Testis (tissue), 2 donors: ENCODE measurements at regions not wholly inside any gene's neighbourhood (a gene's known extent, or its start where the extent isn't known, plus 50 kb on each side); places are given as distances from the start of the nearest gene placed in this dataset.

Source experiments
- POLR2A ChIP-seq: fragments of 450-650 bp; IDR thresholded peaks from one replicate; pipeline ENCODE4 v1.6.1; 2017; ENCODE audit warnings: antibody characterized with exemption, mild to moderate bottlenecking, moderate library complexity
- TF ChIP-seq, protein P1 (sequence below), 3 experiments: fragments of 450-650 bp in 2 of 3; fragments of 200-600 bp in 1 of 3; sonication (generic) in 1 of 3; IDR thresholded peaks; one replicate each; pipeline ENCODE4 v1.5.1; 2016 to 2019; ENCODE audit warnings: antibody characterized with exemption in 3 of 3, mild to moderate bottlenecking in 2 of 3, moderate library complexity in 1 of 3

- TF ChIP-seq, protein P1, sequence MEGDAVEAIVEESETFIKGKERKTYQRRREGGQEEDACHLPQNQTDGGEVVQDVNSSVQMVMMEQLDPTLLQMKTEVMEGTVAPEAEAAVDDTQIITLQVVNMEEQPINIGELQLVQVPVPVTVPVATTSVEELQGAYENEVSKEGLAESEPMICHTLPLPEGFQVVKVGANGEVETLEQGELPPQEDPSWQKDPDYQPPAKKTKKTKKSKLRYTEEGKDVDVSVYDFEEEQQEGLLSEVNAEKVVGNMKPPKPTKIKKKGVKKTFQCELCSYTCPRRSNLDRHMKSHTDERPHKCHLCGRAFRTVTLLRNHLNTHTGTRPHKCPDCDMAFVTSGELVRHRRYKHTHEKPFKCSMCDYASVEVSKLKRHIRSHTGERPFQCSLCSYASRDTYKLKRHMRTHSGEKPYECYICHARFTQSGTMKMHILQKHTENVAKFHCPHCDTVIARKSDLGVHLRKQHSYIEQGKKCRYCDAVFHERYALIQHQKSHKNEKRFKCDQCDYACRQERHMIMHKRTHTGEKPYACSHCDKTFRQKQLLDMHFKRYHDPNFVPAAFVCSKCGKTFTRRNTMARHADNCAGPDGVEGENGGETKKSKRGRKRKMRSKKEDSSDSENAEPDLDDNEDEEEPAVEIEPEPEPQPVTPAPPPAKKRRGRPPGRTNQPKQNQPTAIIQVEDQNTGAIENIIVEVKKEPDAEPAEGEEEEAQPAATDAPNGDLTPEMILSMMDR (IDR thresholded peaks at IDR 0.05) = no peak
- TF ChIP-seq POLR2A = no peak
These were observed 1331.3 kb downstream of the BRD1 start for GRCh38 chr22:48496226-48496845.
